GM19372 (cell line): ENCODE measurements at regions not wholly inside any gene's neighbourhood (a gene's known extent, or its start where the extent isn't known, plus 50 kb on each side); places are given as distances from the start of the nearest gene placed in this dataset.
"Not testable (repeated sequence)": the region's sequence is repeated elsewhere in the genome, so short reads cannot be mapped to it uniquely, and the experiment has no call there.

Experiments
- ATAC-seq: cut with Tn5 transposase; IDR thresholded peaks from one replicate; pipeline ENCODE4 v1.9.1; 2021; ENCODE audit warnings: mild to moderate bottlenecking, low read depth, moderate library complexity; ENCODE audit not compliant: unreplicated experiment

GRCh38 chr2:66251573-66251972 is 183.4 kb upstream of the MEIS1 start:
- ATAC-seq: no peak

DNA sequence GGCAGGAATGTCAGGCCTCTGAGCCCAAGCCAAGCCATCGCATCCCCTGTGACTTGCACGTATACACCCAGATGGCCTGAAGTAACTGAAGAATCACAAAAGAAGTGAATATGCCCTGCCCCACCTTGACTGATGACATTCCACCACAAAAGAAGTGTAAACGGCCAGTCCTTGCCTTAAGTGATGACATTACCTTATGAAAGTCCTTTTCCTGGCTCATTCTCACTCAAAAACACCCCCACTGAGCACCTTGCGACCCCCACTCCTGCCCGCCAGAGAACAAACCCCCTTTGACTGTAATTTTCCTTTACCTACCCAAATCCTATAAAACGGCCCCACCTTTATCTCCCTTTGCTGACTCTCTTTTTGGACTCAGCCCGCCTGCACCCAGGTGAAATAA is 185.8 kb upstream of the MEIS1 start:
- ATAC-seq: not testable (repeated sequence)

- not testable (repeated sequence) for ATAC-seq
These were observed 191.1 kb upstream of the MEIS1 start for GRCh38 chr2:66243809-66244208.

- not testable (repeated sequence) for ATAC-seq
These were observed 192.0 kb upstream of the MEIS1 start for GRCh38 chr2:66242888-66243287.

DNA sequence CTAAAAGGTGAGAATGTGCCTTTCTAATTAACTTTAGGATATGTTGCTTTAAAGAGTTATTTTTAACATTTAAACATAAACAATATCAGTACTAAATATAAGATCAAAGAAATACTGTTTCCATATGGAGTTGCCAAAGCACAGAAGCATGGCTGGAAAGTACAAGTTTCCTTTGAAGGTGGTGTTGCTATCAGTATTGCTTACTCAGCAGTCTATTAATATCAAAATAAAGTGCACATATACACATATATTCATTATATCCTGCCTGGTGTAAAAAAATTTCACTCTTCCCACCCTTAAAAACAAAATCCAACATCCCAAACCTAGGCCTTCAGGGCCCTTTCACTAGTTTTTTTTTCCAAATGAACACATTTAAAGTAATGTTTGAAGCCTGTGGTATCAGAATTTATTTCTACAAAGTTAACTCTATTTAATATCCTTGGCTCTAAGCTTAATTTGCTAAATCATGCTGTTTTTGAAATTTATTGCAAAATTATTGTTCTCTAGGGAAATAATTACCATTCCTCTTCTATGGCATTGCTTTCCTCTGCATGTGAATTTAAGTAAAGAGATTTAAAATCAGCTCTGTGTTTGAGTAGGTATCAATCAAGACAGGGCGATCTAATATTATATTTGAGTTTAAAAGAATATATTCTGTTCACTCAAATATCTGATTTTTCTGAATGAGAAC is 192.7 kb upstream of the MEIS1 start:
- ATAC-seq: no peak

- ATAC-seq: no peak
These were observed 194.6 kb upstream of the MEIS1 start for GRCh38 chr2:66240286-66240685.

DNA sequence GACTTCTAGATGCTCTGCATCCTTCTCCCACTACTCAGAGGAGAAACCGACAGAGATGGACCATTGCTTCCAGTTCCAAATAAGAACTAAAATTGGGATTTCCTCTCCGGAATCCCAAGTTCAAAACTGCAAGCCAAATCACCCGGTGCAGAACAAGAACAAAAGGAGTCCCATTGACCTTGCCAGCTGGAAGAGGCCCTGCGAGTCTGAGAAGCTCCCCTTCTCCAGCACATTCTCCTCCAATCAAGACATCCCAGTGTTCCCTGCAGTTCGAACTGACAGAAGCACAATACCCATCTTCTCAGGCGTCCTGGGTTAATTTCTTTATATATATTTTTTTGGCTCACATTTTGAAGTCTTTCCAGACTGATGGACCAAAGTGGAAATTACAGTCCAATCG is 195.3 kb upstream of the MEIS1 start:
- ATAC-seq: no peak

GRCh38 chr2:66237803-66238379 is 197.0 kb upstream of the MEIS1 start:
- ATAC-seq: no peak

DNA sequence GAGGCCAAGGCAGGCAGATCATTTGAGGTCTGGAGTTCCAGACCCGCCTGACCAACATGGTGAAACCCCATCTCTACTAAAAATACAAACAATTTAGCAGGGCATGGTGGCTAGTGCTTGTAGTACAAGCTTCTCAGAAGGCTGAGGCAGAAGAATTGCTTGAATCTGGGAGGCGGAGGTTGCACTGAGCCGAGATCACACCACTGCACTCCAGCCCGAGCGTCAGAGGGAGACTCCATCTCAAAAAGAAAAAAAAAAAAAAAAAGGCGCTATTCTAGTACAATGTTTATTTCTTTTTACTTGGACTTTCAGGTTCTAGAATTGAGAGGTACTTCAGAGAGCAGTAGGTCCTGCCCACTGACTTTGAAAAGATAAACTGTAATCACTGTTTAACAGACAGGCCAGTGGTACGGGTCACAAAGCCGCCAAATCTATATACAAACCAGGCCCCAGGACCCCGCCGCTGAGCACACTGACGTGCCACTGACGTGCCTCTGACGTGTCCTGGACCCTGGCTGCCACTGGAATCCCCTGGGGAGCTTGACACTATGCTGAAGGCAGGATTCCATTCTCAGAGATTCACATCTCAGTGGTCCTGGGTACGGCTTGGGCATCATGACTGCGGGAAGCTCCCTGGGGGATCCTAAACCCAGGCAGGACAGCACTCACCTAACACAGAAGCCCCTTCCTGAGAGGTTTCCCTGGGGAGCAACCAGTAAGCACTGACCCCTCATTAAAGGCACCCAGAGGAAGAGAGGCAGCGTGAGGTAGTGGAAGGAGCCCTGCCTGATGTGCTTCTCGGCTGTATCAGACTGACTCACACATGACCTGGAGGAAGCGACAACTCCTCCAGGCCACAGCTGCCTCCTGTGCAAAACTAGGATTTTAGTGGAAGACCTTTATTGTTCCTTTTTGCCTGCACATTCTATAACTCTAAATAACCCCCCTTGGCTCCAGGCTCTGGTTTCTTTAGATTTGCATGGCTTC is 197.8 kb upstream of the MEIS1 start:
- no peak for ATAC-seq

DNA sequence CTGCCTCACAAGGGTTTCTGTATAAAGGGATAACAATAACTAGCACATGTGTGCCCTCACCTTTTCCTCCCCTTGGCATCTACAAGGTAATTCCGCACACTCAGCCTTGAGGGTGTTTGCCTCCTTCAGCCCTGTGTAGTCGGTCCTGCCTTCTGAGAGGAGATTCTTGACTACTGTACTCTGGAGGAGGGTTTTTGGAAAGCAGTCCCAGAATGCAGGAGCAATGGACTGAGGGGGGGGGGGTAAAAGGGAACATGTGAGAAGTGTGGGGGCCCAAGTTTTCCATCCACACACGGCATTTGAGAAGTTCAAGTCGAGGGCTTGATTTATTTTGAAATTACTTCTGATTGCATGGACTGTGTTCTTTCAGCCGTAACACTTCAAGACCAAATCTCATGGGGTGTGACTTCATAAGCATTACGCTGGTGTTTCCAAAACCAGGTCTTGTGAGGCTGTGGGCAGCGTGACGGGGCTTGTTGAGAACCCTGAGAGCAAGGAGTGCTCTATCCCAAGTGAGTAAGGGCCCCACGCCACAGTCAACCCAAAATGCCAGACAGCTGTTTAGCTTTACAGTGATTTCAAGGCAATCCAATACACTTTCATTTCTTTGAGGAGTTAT is 198.7 kb upstream of the MEIS1 start:
- ATAC-seq: no peak

DNA sequence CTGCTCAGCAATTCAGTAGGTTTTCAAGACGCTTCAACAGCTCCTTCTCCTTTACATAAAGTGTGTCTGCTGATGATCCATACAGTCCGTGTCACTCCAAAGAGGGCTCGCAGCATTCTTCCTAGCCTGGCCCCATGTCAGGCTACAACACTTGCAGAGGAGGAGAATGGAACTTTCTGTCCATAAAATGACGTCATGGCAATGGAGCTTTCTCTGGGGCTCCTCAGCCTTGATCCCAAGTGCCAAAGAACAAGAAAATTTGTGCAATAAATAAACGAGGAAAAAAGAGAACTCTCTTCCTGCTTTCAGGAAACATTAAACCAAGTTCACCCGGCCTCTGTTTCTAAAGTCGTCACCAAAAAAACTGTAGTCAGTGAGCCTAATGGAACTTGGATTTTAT is 199.5 kb upstream of the MEIS1 start:
- ATAC-seq: no peak

DNA sequence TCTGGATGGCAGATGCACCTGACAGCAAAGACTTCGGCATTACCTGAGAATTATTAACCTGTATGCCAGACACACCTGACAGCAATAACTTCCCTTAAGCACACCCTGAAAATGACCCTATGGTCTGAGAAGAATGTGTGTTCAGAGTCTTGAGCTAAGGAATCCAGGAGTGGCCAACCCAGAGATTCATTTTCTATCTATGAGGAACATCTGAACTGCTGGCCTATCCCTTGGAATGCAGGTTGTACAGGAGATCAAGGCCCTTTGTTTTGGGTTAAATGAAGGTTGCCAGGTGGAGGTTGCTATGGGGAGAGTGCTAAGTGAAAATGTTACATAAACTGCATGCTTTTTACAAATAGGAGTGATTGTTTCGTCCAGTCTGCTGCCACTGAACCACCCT is 200.9 kb upstream of the MEIS1 start:
- no peak for ATAC-seq

DNA sequence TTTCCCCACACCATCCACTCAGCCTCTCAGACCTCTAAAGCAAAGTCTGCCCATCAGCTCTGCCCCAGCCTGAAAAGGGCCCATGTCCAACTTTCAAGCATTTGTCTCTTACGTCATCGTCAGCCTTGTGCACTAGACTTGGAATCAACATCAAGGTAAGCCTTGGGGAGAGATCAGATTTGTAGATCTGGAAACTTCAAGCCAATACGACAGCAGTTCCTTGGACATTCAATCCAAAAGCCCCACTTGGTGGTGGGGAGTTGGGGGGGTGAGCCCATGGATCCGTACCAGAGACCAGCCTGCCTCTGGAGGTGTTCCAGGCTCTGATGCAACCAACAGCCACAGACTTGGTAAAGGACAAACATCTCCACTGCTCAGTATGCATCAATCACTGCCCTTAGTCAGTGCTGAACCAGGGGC is 206.8 kb upstream of the MEIS1 start:
- no peak for ATAC-seq

DNA sequence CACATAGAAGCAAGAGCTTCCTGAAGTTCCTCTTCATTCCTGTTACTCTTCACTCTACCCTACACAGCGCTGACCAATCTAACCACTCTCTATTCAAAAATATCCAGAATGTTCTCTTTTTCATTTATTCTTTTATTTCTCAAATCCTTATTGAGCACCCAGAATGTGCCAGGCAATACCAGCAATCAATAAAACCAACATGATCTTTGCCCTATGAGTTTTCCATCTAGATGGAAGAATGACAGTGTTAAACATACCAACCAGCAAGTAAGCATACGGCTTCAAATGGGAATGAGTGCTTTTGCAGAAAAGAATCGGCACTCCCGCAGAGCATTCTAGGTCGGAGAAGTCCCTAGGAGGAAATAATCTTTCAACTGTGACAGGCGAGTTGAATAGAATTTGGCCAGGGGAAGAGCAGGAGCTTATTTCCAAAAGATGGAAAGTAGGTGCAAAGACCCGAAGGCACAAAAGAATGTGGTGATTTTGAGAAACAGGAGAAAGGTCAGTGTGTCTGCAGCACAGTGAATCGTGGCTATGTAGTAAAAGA is 217.8 kb upstream of the MEIS1 start:
- ATAC-seq: no peak

DNA sequence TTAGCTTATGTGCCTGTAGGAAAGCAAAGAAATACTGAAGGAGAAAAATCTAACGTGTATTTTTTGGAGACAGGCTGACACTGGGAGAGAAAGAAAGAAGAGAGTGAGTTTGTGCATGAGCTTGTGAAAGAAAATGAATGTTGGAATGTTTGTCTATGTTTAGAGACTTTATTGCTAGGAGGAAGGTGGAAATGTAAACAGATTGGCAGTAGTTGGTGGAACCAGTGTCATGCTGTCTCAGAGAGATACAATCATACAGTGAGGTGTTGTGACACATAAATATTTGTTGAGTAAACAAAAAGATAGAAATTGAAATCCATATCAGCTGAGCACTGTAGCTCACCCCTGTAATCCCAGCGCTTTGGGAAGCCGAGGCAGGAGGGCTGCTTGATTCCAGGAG is 222.2 kb upstream of the MEIS1 start:
- no peak for ATAC-seq

GRCh38 chr2:66202586-66202985 is 232.3 kb upstream of the MEIS1 start:
- no peak for ATAC-seq

- ATAC-seq: no peak
These were observed 233.7 kb upstream of the MEIS1 start for GRCh38 chr2:66201242-66201641.

- no peak for ATAC-seq
These were observed 236.1 kb upstream of the MEIS1 start for GRCh38 chr2:66198873-66199272.

DNA sequence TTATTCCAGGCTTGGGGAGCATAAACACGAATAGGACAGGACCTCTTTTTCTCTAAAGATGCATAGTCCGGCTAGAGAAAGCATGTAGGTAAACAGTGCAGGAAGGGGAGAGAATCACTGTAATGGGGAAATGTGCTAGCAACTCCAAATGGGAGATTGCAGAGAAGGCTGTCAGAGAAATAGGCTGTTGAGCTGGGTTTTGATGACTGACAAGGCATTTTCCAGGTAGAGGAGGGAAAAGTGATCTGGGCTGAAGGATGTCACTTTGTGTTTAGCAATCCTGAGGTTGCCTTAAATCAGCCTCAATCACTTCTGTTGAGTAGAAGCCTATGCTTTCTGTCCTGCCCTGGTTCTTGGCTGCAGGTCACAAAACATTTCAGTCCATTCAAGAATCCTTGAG is 242.0 kb upstream of the MEIS1 start:
- ATAC-seq: no peak

- ATAC-seq: no peak
These were observed 243.6 kb upstream of the MEIS1 start for GRCh38 chr2:66191311-66191710.

GRCh38 chr2:66189553-66189952 is 245.4 kb upstream of the MEIS1 start:
- no peak for ATAC-seq
